ENCODE measurements at regions not wholly inside any gene's neighbourhood (a gene's known extent, or its start where the extent isn't known, plus 50 kb on each side); places are given as distances from the start of the nearest gene placed in this dataset.
"Not testable (repeated sequence)": the region's sequence is repeated elsewhere in the genome, so short reads cannot be mapped to it uniquely, and the experiment has no call there.

DNA sequence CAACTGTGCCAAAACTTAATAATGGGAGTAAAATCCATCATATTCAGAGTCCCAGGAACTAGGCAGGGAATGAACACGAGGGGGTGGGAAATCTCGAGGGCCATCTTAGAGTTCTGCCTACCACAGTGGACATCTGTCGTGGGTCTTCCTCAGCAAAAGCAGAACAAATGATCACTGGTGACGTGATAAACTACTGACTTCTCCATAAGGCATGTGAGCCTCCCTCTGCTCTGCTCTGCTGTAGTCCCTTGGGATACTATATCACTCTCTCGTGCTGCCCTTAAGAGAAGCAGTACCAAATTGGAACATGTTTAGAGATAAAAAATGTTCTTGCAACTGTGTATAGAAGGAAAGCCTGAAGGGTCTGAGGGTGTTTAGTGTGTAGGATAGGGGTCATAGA lies 180.5 kb downstream of the SPDYE17 start:
- TF ChIP-seq, protein P1, sequence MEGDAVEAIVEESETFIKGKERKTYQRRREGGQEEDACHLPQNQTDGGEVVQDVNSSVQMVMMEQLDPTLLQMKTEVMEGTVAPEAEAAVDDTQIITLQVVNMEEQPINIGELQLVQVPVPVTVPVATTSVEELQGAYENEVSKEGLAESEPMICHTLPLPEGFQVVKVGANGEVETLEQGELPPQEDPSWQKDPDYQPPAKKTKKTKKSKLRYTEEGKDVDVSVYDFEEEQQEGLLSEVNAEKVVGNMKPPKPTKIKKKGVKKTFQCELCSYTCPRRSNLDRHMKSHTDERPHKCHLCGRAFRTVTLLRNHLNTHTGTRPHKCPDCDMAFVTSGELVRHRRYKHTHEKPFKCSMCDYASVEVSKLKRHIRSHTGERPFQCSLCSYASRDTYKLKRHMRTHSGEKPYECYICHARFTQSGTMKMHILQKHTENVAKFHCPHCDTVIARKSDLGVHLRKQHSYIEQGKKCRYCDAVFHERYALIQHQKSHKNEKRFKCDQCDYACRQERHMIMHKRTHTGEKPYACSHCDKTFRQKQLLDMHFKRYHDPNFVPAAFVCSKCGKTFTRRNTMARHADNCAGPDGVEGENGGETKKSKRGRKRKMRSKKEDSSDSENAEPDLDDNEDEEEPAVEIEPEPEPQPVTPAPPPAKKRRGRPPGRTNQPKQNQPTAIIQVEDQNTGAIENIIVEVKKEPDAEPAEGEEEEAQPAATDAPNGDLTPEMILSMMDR (IDR thresholded peaks at IDR 0.05), result not testable (repeated sequence)
- TF ChIP-seq POLR2A, POLR2AphosphoS5 (IDR thresholded peaks at IDR 0.05): not testable (repeated sequence)
